ENCODE measurements at regions not wholly inside any gene's neighbourhood (a gene's known extent, or its start where the extent isn't known, plus 50 kb on each side); places are given as distances from the start of the nearest gene placed in this dataset.

GRCh38 chr20:4373454-4373853 lies 124.4 kb upstream of the ADRA1D start:
- in situ Hi-C loops (cut with MboI; ENCODE audit: low sequenced_read_pairs): no loop called here

- in situ Hi-C loops (cut with MboI; ENCODE audit: low sequenced_read_pairs): no loop called here
These were observed 122.7 kb upstream of the ADRA1D start for GRCh38 chr20:4371623-4372251.

- in situ Hi-C loops (cut with MboI; ENCODE audit: low sequenced_read_pairs): no loop called here
These were observed 121.8 kb upstream of the ADRA1D start for GRCh38 chr20:4370851-4371250.

- in situ Hi-C loops (cut with MboI; ENCODE audit: low sequenced_read_pairs): no loop called here
These were observed 120.7 kb upstream of the ADRA1D start for GRCh38 chr20:4369798-4370124.

- in situ Hi-C loops (cut with MboI; ENCODE audit: low sequenced_read_pairs): no loop called here
These were observed 120.2 kb upstream of the ADRA1D start for GRCh38 chr20:4369119-4369797.

- in situ Hi-C loops (cut with MboI; ENCODE audit: low sequenced_read_pairs): no loop called here
These were observed 117.0 kb upstream of the ADRA1D start for GRCh38 chr20:4366076-4366475.

DNA sequence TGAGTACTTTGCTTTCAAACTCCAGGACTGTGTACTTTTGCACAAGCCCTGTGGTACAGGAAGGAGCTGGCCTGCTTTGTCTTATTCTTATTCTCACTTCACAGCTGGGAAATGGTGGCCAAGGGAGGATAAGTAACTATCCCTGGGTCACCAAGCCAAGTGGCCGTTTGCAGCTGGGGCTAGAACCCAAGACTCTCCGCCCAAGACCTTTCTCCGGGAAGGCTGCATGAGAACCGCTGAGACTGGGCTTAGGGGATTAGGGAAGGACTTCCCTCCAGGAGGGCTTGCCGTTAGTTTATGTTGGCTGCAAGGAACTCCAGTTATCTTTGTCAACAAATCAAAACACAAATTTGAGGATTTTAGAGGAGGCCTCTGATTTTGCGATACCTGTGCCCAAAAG lies 109.5 kb upstream of the ADRA1D start:
- in situ Hi-C loops (cut with MboI; ENCODE audit: low sequenced_read_pairs): no loop called here

GRCh38 chr20:4352348-4352747 lies 103.3 kb upstream of the ADRA1D start:
- in situ Hi-C loops (cut with MboI; ENCODE audit: low sequenced_read_pairs): no loop called here

DNA sequence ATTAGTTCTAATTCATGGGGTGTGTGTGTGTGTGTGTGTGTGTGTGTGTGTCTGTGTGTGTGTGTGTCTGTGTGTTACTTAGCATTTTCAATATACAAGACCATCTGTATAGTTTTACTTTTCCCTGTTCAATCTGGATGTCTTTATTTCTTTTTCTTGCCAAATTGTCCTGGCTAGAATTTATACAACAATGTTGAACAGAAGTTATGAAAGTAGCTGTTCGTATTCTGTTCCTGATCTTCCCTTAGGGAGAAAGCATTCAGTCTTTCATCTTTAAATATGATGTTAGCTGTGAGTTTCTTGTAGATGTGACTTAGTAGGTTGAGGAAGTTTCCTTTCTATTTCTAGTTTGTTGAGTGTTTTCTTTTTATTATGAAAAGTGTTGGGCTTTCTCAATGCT lies 101.0 kb upstream of the ADRA1D start:
- in situ Hi-C loops (cut with MboI; ENCODE audit: low sequenced_read_pairs): no loop called here

DNA sequence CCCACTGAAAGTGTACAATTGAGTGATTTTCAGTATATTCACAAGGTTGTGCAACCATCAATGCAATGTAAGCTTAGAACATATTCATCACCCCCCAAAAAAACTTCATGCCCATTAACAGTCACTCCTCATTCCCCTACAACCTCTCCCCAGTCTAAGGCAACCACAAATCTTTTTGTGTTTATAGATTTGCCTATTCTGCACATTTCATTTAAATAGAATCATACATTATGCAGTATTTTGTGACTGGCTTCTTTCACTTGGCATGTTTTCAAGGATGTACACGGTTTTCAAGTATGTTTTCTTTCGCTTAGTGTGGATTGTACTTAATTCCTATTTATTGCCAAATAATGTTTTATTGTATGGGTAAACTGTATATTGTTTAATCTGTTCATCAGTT lies 95.6 kb upstream of the ADRA1D start:
- in situ Hi-C loops (cut with MboI; ENCODE audit: low sequenced_read_pairs): no loop called here

DNA sequence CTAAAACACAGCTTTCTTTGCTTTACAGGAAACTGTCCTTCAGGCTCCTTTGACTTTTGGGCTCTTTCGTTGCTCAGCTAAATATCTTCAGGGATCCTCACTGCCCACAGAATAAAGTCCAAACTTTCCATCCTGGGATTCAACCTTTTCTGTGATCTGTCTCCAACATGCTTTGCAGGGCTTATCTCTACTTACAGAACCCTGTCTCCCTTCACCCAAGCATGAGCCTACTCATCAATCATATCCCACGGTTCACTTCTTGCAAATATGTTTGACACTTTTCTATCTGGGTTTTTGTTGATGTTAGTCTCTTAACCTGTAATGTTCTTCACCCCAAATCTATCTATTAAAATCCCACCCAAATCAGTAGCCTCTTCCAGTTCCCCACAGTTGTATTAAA lies 93.5 kb upstream of the ADRA1D start:
- in situ Hi-C loops (cut with MboI; ENCODE audit: low sequenced_read_pairs): no loop called here

DNA sequence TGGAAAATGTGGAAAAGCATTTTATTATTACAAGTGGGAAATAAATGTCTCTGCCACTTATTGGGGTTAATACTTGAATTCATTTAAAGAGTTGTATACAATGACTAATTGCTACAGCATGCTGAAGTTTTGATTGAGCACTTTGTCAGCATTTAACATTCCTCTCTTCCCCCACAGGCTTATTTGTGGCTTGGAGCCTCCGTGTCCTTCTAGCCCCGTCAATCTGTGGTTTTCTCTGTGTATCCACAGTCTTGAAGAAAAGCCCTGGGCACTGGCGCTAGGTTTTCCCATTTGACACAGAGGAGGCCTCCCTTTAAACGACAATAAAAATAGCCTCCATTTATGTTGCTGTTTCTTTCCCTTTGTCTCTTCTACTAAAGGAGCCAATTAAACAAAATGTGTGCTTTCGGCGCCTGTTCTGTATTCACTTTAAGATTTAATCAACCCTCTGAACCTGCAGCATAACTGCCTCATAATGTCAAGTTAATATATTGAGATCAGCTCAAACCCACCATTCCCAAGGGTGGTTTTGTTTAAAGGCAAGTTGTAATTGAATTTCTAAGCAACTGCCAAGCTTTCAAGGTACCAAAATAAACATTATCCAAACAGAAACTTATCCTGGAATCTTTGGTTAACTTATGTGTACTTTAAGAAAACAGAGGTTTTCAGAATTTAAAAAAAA lies 92.9 kb upstream of the ADRA1D start:
- in situ Hi-C loops (cut with MboI; ENCODE audit: low sequenced_read_pairs): no loop called here

GRCh38 chr20:4335722-4336121 lies 86.6 kb upstream of the ADRA1D start:
- in situ Hi-C loops (cut with MboI; ENCODE audit: low sequenced_read_pairs): no loop called here

GRCh38 chr20:4332121-4332860 lies 83.2 kb upstream of the ADRA1D start:
- in situ Hi-C loops (cut with MboI; ENCODE audit: low sequenced_read_pairs): no loop called here

- in situ Hi-C loops (cut with MboI; ENCODE audit: low sequenced_read_pairs): no loop called here
These were observed 80.9 kb upstream of the ADRA1D start for GRCh38 chr20:4330011-4330410.

DNA sequence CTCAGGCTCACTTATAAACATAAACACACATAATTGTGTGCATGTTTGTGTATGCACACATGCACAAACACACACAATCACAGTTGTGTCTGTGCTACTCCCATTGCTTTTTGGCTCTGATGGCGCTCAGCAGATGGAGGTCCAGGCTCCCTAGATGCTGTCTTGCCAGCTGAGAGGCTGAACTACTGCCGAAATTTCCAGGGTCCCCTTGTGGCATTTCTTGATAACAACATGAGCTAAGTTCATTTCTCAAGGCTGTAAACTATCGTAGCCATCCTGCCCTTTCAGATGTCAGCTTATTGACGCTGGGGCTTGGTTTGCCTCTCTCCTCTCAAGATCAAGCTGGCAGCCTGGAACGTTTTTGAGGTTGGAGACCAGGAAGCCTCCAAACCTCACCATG lies 80.1 kb upstream of the ADRA1D start:
- in situ Hi-C loops (cut with MboI; ENCODE audit: low sequenced_read_pairs): no loop called here

DNA sequence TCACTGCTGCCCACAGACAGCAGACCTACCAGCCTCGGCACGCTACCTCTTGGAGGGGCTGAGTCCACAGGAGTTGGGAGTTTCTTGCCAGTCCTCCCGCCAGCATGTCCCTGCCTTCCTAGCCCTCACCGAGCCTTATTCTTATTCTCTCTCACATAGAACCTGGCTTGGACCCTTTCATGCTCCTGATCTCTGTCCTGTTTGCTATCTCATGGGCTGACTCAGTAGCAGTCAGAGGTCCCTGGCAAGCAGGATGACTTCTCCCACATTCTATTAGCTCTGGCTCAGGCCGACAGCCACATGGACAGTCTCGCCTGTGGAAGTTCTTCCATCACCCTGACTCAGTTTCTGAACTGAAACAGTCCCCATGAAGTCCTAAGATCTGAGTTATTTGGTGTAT lies 79.5 kb upstream of the ADRA1D start:
- in situ Hi-C loops (cut with MboI; ENCODE audit: low sequenced_read_pairs): no loop called here

DNA sequence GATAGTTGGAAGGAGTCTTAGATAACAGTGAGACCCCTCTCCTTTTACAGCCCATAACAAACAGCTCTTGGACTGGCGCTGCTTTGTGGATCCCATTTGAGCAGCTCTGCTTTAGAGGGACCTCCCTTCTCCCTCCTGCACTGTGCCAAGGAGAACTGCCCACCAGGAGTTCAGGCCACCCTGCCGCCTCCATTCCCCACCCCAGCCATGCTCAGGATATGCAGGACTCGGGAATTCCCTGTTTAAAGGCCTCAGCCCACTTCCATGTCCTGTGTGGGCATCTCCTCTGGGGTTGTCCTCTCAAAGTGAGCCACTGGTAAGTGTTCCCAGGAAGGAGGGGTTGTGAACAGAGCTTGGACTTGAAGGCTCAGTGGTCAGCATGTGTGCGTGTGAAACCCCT lies 78.9 kb upstream of the ADRA1D start:
- in situ Hi-C loops (cut with MboI; ENCODE audit: low sequenced_read_pairs): no loop called here

- in situ Hi-C loops (cut with MboI; ENCODE audit: low sequenced_read_pairs): no loop called here
These were observed 77.3 kb upstream of the ADRA1D start for GRCh38 chr20:4326195-4327065.

DNA sequence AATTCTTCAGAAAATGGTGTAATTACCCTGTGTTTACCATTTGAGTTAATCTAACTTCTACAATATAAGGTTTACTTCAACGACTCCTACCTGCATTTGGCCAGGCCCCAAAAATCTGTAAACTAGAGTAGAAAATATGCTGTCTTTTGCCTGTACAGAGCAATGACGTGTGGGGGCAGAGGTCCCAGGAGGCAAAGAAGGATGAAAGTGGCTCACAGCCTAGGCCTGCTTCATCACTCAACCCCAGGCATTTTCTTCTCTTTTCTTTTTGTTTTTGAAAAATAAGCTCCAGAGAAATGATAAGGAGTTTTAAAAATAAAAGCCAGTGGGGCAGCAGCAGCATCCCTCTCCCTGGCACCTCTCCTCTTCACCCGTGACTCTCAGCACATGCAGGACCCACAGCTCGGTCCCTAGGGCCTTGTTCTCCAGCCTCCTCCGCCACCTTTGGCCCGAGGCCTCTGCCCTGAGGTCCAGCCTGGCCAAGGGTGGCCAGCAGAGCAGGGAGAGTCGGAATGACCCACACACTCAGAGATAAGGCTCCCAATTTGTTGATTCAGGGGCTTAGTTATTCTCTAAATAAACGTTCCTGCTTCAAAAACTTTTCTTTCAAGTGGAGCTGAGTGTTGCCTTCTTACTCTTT lies 76.6 kb upstream of the ADRA1D start:
- in situ Hi-C loops (cut with MboI; ENCODE audit: low sequenced_read_pairs): no loop called here
